ENCODE measurements at regions not wholly inside any gene's neighbourhood (a gene's known extent, or its start where the extent isn't known, plus 50 kb on each side); places are given as distances from the start of the nearest gene placed in this dataset.

DNA sequence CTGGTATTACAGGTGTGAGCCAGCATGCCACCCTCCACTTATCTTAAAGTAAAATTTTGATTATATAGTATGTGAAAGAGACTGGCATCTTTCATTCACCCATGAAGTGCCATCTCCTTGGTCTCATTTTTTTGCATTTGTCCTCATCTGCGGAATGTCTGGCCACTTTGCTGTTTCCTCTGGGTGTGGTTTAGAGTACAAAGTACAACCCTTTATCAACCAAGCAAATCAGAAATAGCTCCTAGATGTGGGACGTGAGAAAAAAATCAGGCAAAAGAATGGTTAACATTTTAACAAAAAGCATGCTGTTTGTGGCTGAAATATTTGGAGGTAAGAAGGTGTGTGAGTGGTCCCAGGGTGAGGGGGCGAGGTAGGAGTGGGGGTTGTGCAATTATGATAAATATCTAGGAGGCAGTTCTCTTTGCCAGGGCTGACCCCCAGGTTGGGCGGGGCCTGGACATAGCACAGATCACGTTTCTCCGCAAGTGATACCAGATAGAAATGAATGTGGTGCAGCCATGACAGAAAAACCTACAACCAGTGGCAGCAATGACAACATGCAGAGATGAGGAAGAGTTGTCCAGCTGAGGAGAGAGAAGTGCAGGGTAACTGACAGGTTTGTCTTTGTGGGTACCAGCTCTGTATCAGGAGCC lies 115.8 kb upstream of the SERTAD2 start:
- FAIRE-seq: no peak

DNA sequence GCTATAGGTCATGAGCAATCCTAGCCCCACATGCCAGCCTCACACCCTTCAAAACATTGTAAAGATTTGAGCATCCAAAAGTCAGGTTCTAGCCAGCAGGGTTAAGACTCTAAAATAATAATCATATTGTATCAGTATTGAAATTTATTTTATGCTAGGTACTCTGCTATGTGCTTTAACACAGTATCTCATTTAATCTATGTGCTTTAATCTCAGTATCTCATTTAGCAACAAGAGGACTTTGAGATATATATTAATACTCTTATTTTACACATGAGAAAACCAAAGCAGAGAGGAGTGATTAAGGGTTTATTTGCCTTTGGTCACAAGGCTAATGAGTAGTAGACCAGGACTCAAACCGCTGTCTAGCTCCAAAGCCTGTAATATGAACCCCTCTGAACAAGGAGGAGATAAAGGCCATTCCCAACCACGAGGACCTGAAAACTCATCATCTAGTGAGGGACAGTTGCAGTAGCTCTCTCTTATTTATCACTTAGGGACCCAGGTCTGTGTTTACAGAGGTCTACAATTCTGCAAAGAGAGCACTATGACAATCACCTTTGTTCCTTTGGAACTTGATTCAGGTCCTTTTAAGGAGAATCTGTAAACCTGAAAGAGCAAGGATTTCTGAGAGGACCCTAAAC lies 116.5 kb upstream of the SERTAD2 start:
- FAIRE-seq: no peak

DNA sequence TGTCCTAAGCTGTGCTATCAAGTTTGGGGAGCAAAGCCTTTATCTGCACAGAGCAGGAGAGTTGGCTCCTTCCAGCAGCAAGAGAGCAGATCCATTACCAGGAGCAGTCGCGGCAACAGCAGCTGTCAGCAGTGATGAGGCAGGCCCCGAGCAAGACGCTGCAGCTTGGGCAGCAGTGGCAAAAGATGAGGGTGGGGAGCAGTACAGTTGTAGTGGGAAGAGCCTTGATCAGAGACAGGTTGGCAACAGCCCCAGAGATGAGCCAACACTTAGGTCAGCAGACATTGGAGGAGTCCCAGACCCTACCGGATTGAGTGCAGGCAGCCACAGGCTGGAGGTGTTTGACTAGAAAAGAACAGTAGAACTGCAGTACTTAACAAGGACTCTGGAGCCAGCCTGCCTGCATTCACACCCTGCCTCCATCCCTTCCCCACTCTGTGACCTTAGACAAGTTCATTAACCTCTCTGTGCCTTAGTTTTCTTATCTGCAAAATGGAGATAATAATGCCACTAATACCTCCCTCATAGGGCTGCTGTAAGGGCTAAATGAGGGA lies 117.1 kb upstream of the SERTAD2 start:
- FAIRE-seq: no peak

DNA sequence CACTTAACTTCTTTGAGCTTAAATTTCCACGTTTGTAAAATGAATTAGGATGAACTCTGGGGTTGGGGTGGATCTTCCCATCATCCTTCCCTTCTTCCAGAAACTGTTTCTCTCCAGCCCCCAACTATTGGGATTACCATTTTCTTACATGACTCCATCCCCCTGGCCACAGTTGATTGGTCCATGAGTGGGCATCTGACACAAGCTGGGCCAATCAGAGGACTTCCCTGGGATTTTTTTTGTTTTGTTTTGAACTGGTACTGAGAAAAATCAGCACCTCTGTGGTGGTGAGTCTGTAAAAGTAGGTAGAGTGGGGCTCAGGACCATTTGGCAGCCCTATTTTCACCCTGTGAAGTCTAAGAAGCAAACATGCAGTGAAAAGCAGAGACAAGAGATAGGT lies 118.0 kb upstream of the SERTAD2 start:
- FAIRE-seq: no peak

DNA sequence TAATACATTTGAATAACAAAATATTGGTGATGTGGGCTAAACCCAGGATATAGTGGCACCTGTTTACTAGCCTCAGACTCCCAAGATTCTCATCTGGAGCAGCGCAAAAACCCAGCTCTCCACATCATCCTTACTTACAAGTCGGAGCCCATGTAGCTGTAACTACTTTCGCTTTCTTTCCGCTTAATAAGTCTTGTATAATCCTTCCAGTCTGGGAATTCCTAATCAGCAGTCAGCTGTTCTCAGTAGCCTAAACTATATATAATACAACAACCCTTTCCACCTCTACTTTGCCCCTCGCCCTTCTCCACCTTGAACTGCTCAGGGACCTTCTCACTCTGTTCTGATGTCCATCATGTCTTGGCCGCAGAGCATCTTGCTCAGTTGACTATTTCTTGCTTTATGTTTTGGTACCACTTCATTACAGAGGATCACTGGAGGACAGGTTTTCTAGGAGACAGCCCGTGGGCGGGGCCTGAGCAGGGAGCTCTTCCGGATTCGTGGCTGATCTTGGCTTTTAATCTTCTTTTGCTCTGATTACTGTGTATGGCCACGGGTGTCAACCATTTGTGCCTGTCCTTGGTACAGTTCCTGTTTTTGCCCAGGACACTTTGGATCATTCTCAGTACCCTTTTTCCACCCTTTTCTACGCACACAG lies 119.9 kb upstream of the SERTAD2 start:
- no peak for FAIRE-seq

DNA sequence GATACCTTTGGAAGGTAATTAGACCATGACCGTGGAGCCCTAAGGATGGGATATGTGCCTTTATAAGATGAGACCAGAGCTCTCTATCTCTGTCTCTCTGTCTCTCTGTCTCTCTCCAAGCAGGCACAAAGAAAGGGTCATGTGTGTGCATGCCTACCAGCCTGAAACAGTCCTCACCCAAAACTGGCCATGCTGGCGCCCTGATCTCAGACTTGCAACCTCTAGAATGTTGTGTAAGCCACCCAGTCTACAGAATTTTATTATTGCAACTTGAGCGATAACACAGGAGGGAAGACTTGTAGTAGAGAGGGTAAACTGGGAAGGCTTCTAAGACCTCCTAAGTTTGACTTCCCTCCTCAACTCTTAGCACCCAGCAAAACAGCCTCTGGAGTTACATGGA lies 124.1 kb upstream of the SERTAD2 start:
- FAIRE-seq: no peak

DNA sequence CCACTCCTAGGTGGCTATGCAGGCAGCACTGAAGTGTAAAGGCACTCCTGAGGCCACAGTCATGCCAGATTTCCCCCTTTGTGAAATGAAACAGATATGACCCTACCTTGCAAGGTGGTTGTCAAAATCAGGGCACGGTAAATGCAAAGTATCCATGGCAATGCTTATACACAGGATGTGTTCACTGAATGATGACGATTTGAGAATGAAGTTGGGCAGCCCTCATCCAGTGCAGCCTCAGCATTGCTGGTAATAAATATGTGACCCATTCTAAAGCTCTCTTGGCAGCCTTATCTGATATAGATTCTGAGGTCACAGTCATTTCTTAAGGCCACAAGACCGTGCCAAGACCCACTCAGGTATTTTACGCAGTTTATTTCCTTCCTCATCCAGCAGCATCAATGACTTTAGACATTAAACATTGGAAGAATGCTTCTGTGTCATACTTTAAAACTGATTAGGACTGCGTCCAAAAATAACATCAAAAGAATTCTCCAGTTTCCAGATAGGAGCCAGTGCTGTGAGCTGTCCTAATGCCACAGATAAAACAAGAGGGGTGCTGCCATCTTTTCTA lies 125.5 kb upstream of the SERTAD2 start:
- FAIRE-seq: no peak

DNA sequence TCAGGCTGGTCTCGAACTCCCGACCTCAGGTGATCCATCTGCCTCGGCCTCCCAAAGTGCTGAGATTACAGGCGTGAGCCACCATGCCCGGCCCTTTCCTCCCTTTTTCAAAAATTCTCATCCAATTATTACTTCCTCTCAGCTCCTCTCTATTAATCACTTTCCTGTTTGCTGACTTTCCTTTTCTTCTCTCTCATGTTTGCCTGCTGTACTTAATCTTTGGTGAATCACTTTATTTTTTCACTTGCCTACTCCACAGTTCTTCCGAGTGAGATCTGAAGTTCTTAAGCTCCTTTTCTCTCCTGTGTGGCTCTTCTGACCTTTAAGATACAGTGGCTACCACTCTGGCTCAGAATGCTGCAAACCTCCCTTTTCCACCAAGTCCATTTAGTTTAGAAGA lies 126.3 kb upstream of the SERTAD2 start:
- no peak for FAIRE-seq

DNA sequence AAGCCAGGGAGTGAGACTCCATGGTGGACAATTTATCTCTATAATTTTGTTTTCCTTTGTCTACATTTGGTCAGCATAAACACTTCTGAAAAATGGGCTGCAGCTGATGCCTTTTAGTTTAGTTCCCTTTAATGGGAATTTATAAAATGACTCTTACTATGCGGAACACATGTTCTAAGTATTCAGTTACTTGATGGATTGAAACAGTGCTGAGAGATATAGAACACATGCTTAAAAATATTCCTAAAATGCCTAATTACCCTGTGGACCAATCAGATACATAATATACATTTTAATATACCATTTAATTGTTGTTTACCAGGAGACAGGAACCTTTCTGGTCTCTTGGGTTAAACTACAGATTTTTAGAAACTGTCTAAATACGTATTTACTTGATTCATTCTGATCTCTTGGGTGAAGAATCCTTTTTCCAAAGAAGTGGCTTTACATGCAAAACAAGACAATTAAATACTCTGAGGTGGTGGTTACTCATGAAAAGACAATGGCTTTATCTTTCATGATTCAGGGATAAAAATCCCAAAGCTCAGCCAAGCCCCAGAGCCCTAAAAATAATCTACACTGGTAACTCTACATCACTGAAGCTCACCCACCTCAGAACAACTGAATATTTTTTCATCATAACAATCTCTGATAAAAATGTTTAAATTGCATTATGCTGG lies 128.1 kb upstream of the SERTAD2 start:
- FAIRE-seq: no peak

DNA sequence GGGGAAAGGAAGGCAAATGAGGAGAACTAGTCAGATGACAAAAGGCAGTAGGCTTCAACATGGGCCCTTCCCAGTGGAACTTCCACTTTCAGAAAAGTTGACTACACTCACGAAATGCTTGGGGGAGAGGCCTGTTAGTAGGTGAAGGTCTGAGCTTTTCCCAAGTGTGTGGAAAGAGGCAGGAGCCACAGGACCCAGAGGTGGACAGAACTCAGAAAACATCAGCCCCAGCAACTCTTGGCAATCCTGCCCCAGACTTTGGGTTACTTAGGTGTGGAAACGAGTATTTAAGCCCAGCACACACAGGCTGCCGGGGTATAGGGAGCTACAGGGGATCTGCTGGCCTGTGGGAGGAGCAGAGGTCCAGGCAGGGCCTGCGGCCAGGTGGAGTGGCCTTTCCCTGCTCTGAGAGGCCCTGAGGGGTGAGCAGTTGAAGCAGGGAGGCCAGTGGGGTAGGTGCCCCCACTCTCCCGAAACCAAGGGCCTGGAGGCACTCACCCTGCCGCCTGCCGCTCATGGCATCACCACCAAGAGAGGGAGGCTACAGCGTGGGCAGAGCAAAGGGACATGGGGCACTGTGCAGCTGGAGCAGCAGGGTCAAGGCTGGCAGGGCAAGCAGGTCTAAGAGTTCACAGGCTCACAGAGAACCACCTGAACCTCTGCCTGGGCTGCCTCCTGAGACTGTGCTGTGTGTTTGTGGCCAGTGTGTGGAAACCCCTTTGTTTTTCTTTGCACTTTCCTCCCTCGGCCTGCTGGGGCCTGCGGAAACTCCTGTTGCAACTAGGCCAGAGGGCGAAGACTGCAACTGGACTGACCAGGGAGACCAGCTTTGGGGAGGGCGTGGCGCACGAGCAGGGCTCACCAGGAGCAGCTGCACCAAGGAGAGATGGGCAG lies 130.7 kb upstream of the SERTAD2 start:
- no peak for FAIRE-seq

DNA sequence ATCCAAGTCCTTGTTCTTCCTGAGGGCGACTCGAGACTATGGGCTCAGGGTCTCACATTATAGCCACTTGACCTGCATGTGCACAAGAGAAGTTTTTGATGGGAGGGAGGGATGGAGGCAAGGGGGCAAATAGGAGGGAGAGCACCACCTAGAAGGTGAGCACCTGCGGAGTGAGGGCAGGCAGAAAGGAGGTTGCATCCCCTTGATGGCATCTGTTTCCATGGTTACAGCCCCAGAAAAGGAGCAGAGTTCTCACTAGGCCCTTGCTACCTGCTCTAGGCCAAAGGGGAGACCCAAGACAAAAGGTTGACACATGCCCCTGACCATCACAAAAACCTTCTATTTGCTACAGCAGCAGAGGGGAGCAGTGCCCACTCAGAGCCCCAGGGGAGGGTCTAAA lies 131.5 kb upstream of the SERTAD2 start:
- no peak for FAIRE-seq

DNA sequence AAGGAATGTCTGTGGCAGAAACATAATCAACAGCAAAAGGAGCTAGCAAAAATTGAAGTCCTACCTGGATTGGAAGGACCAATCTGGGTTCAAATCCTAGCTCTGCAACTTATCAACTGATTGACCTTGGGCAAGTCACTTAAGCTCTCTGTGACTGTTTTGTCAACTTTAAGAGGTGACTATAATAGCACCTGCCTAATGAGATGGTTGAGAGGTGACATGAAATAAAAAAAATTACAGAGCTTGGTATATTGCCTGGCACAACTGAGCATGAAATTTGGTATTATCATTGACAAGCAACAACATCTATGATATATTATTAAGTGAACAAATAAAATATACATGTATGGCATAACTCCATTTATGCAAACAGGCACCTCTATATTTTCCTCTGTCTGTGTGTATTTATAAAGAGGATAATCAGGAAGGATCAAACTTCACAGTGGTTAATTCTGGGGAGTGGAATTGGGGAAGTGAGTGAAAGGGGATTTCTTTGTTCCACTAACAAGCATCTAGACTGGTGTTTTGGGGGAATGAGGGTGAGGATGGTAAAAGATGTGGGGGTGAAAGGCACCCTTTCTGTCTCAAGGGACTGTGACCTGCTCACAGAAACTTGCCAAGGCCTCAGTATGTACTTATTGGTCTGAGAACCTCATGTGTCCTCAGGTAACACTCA lies 132.8 kb upstream of the SERTAD2 start:
- FAIRE-seq: no peak

DNA sequence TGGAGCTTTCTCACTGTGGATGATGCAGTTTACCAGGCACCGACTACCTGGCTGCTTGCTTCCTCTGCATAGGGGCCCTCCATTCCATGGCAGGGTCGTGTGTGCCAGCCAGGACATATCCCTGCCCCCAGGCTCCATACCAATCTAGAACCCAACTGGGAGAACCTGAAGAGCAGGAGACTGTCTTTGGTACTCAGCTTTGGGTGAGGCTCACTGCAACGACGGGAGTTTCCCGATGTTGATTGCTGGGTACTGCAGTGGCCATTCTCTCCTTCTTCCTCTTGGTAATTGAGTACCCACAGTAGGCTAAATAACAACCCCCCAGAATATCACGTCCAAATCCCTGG lies 133.3 kb upstream of the SERTAD2 start:
- FAIRE-seq: no peak

DNA sequence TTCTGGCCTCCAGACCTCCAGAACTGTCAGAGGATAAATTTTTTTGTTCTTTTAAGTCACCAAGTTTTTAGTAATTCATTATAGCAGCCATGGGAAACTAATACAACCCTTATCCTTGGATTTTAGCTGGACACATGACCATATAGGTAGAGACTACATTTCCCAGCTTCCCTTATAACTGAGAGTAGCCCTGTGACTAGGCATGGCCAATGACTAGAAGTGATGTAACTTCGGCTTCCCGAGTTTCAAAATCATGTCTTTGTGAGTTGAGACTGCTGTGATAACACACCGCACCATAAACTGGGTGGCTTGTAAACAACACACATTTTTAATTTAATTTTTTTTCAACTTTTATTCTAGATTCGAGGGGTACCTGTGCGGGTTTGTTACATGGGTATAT lies 134.0 kb upstream of the SERTAD2 start:
- FAIRE-seq: no peak

DNA sequence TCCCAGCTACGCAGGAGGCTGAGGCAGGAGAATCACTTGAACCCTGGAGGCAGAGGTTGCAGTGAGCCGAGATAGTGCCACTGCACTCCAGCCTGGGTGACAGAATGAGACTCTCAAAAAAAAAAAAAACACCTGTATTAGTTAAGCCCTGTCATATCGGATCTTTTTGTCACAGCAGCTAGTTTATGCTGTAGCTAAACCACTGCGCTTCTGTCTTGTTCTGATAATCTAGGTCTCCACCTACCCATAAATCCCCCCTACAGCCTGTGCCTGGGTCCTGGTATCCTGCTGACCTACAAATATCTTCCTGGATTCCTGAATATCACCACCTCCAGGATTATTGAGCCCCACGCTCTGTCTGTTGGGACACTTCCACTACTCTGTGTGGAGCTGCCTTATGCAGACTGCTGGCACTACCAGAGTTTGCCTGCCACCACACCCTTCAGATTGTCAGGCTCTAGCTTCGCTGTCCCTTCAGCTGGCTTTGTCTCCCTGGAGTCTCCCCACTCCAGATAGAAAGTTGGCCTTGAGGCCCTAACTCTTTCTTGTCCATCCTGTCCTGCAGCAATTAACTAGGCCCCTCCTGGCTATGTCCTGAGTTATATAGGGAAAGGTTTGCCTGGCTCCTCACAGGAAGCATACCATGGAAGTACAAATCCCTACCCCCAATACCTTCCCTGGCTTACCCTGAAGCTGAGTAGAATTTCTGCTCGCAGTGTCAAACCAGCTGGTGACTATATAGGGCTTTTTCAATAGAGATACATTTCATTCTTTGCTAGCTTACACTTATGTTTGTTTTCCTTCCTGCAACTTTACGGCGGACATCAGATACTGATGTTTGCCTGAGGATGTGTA lies 136.0 kb upstream of the SERTAD2 start:
- no peak for FAIRE-seq

DNA sequence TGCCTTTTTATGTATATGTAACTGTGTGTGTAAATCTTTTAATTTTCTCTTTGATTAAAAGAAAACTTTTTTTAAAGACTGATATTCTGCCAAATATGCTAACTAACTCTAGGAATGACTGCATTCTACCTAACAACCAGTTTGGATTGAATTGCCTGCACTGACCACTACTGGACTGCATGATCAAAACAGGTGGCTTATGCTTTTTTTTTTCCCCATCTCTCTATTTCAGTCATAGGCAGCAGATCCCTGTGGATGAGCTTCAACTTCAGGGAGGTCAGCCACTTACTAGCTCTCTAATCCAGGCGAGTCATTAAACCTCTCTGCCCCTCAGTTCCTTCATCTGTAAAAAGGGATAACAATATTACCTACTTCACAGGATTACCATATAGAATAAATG lies 138.6 kb upstream of the SERTAD2 start:
- no peak for FAIRE-seq

DNA sequence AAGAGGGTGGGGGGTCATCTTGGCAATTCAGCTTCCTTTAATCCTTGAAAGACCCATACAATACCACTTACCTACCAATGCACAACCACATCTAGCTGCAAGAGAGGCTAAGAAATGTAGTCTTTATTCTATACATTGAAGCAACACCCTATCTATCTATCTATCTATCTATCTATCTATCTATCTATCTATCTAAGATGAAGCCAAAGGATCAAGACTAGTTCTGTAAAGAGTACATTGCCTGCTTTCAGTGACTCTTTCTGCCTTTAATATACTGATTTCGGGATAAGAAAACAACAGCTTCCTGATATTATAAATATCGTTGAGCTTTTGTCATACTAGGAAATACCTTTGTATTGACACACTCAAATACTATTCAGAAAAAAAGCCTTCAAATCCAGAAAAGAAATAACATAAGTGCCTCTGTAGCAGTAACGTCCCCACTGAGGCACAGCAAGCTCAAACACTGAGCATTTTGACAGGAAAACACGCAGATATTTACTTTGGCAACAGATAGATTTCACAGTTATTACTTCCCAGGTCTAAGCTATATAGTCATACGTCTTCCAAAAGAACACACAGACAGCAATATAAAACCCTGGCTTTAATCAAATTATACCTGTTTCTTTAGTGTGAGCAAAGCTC lies 139.4 kb upstream of the SERTAD2 start:
- FAIRE-seq: no peak

DNA sequence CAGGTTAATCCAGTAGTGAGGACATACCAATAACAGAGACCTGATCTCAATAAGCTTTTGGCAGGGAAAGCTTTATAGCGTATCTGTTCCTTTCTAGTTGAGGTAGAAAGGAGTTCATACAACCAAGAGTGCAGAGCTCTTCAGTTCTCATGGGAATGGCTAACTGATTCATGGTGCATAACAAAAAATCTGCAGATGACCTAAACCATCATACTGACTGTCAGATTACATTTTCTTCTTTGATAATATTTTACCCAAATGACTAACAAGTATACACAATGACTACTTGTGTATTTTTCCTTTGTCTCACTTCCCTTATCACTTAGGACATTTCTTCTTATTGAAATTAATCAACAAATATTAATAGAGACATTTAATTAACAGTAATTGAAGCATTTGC lies 140.0 kb upstream of the SERTAD2 start:
- no peak for FAIRE-seq

DNA sequence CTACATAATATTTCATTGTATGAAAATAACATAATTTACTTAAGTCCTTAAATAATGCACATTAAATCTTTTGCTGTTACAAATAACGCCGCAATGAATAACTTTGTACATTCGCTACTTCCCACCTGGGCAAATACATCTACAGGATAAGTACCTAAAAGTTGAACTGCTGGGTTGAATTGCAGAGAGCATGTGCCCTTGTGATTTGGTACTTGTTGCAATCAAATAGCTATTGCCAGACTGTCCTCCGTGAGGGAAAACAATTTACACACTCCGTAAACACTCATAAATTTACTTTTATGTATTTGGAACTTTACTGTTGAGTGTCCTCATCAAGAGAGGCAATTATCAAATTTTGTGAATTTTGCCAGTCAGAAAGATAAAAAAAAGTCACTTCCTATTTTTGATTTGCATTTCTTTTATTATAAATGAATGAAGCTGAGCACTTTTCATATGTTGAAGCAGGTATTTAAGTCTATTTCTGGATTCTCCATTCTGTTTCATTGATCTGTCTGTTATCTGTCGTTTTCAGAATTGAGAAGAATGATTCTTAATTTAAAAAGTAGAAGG lies 140.8 kb upstream of the SERTAD2 start:
- FAIRE-seq: no peak
